ENCODE measurements at regions not wholly inside any gene's neighbourhood (a gene's known extent, or its start where the extent isn't known, plus 50 kb on each side); places are given as distances from the start of the nearest gene placed in this dataset.

GRCh38 chr7:67599331-67600062 is 602.9 kb downstream of the TYW1 start:
- Histone ChIP-seq H3K36me3 (ENCODE audit: control insufficient read depth, insufficient read depth, low read length) (no peaks in the 10 kb centered on the region), H3K4me3 (ENCODE audit: insufficient read depth, low read depth, low read length) (no peak overlapping the region), H2AK9ac (replicated peaks; ENCODE audit: low read depth, low read length, poor library complexity) (no peak overlapping the region), H4K20me1 (ENCODE audit: insufficient read depth, low read length) (no peaks in the 10 kb centered on the region), H2BK15ac (ENCODE audit: low read depth, low read length) (no peak overlapping the region), H4K5ac (ENCODE audit: low read depth, low read length) (no peak overlapping the region), H2AK5ac (ENCODE audit: low read depth, low read length) (no peak overlapping the region), H3K4ac (ENCODE audit: low read depth, low read length) (no peak overlapping the region), H3K79me1 (ENCODE audit: low read depth in 1 of 2, low read length in 2 of 2) (no peaks in the 10 kb centered on the region), H3K27me3 (ENCODE audit: control insufficient read depth, insufficient read depth, low read length) (no peaks in the 10 kb centered on the region), H3K56ac (ENCODE audit: extremely low read depth, insufficient read depth, low read length) (no peak overlapping the region), H3K9me1 (ENCODE audit: insufficient read depth, low read length) (no peaks in the 10 kb centered on the region), H2AFZ (replicated peaks; ENCODE audit: low read length, poor library complexity) (no peak overlapping the region), H3K4me1 (ENCODE audit: control insufficient read depth, insufficient read depth, low read length) (no peaks in the 10 kb centered on the region), H4K8ac (ENCODE audit: low read depth in 2 of 2, low read length in 2 of 2) (no peak overlapping the region), H3K4me2 (ENCODE audit: low read depth, low read length) (no peak overlapping the region), H4K91ac (ENCODE audit: insufficient read depth, low read depth, low read length) (no peak overlapping the region), H3K23ac (ENCODE audit: low read depth, low read length) (no peak overlapping the region), H2BK5ac (ENCODE audit: low read depth, low read length, poor library complexity, severe bottlenecking) (no peak overlapping the region), H3K9me3 (ENCODE audit: control insufficient read depth, insufficient read depth, low read length) (peaks cover 12% of the 10 kb centered on the region), H2BK120ac (ENCODE audit: low read depth, low read length) (no peak overlapping the region), H2BK20ac (ENCODE audit: low read depth, low read length) (no peak overlapping the region), H3K27ac (ENCODE audit: insufficient read depth, low read length) (no peak overlapping the region), H3K14ac (replicated peaks; ENCODE audit: low read depth, low read length) (no peak overlapping the region), H3K9ac (ENCODE audit: low read depth, low read length) (no peak overlapping the region), H3K18ac (ENCODE audit: low read depth, low read length) (no peak overlapping the region)
- TF ChIP-seq RCOR1 (IDR thresholded peaks at IDR 0.05; ENCODE audit: insufficient replicate concordance, low read length), result no peak
- no peak for TF ChIP-seq MXI1 (IDR thresholded peaks at IDR 0.05; ENCODE audit: borderline replicate concordance, low read depth, low read length)
- TF ChIP-seq SMC3 (IDR thresholded peaks at IDR 0.05; ENCODE audit: low read depth, low read length), result no peak
- TF ChIP-seq RAD21 (IDR thresholded peaks at IDR 0.05; ENCODE audit: low read length), result no peak
- TF ChIP-seq, protein P1, sequence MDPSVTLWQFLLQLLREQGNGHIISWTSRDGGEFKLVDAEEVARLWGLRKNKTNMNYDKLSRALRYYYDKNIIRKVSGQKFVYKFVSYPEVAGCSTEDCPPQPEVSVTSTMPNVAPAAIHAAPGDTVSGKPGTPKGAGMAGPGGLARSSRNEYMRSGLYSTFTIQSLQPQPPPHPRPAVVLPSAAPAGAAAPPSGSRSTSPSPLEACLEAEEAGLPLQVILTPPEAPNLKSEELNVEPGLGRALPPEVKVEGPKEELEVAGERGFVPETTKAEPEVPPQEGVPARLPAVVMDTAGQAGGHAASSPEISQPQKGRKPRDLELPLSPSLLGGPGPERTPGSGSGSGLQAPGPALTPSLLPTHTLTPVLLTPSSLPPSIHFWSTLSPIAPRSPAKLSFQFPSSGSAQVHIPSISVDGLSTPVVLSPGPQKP (IDR thresholded peaks at IDR 0.05; ENCODE audit: borderline replicate concordance, low read depth, low read length), result no peak
- TF ChIP-seq USF2 (IDR thresholded peaks at IDR 0.05; ENCODE audit: low read depth, low read length), result no peak
- no peak for TF ChIP-seq CHD1 (IDR thresholded peaks at IDR 0.05; ENCODE audit: low read depth, low read length)
- no peak for TF ChIP-seq MAZ (IDR thresholded peaks at IDR 0.05; ENCODE audit: borderline replicate concordance, low read depth, low read length)
- ChIA-PET POLR2A (ENCODE audit: unreplicated experiment) (no interaction called here), CTCF (no interaction called here)
- ATAC-seq (ENCODE audit: low read depth) (no peak), DNase-seq (no peak)
- in situ Hi-C loops (cut with MboI; ENCODE audit: low sequenced_read_pairs) (no loop called here), intact Hi-C loops (cut with micrococcal nuclease) (no loop called here), dilution Hi-C loops (cut with HindIII; ENCODE audit: low sequenced_read_pairs, unreplicated experiment) (no loop called here)
- BruUV-seq (replicated peaks), result no TSS peak
- WGBS, 2 experiments (ENCODE audit: extremely low coverage in 2 of 2, insufficient read length in 1 of 2), result 76% methylated on average over 3 of the region's 10 CpGs; no CpG with 5 or more reads in 1 of the 2 experiments

All from IMR-90 (cell line).